MCF 10A (cell line): ENCODE measurements at regions not wholly inside any gene's neighbourhood (a gene's known extent, or its start where the extent isn't known, plus 50 kb on each side); places are given as distances from the start of the nearest gene placed in this dataset.

Source experiments
- BruUV-seq: library from RNA; stranded (reverse); fragments of 400-500 nt; replicated peaks from 2 replicates; lab custom pipeline; 2021; lab: Mats Ljungman, UMichigan
- CTCF ChIA-PET: fragments of 300-600 bp; sonication (Branson Sonifier 250); formaldehyde crosslinking; extraction: SDS; loops from one replicate; lab custom pipeline; 2021; ENCODE audit warnings: antibody characterized with exemption, inconsistent platforms; lab: Yijun Ruan, JAX
- POLR2A ChIA-PET: fragments of 300-600, 350-650 bp; sonication (Branson Sonifier 250); formaldehyde crosslinking; extraction: SDS; loops from one replicate; lab custom pipeline; 2020; ENCODE audit warnings: antibody characterized with exemption, inconsistent platforms; lab: Yijun Ruan, JAX
- DNase-seq: peaks from one replicate; pipeline ENCODE4 v3.0.0-alpha.2; 2018; ENCODE audit not compliant: unreplicated experiment
- H3K27ac Mint-ChIP-seq: one replicate; pipeline ENCODE4 v1.8.0; 2022; ENCODE audit warnings: mild to moderate bottlenecking, low read depth, mixed read lengths; ENCODE audit not compliant: unreplicated experiment
- H3K27me3 Mint-ChIP-seq: one replicate; pipeline ENCODE4 v1.8.0; 2022; ENCODE audit warnings: mixed read lengths; ENCODE audit not compliant: insufficient read depth, unreplicated experiment
- H3K36me3 Mint-ChIP-seq: one replicate; pipeline ENCODE4 v1.8.0; 2022; ENCODE audit warnings: mild to moderate bottlenecking, moderate library complexity, mixed read lengths; ENCODE audit not compliant: insufficient read depth, unreplicated experiment
- H3K4me1 Mint-ChIP-seq: one replicate; pipeline ENCODE4 v1.8.0; 2022; ENCODE audit warnings: mixed read lengths; ENCODE audit not compliant: insufficient read depth, unreplicated experiment
- H3K4me3 Mint-ChIP-seq: one replicate; pipeline ENCODE4 v1.8.0; 2022; ENCODE audit warnings: mild to moderate bottlenecking, moderate library complexity, mixed read lengths; ENCODE audit not compliant: unreplicated experiment
- H3K9me3 Mint-ChIP-seq: one replicate; pipeline ENCODE4 v1.8.0; 2022; ENCODE audit warnings: mixed read lengths; ENCODE audit not compliant: unreplicated experiment
- intact Hi-C: fragments of 100-400 bp; cut with micrococcal nuclease; formaldehyde crosslinking; loops from 2 replicates; pipeline ENCODE4 v1.14.1; 2022
- TF ChIP-seq, protein P1 (sequence below): fragments of 200-600 bp; IDR thresholded peaks from one replicate; pipeline ENCODE4 v1.8.0; 2022; ENCODE audit warnings: antibody characterized with exemption, mild to moderate bottlenecking; ENCODE audit not compliant: unreplicated experiment

GRCh38 chr14:49451938-49452337, 134.2 kb downstream of the RPS29 start:
- ChIA-PET POLR2A (no interaction called here), CTCF (interaction anchor here (4.5 kb wide), 1 partner anchor 9 kb away, joined by 32 read pairs; no protein-coding TSS in a partner anchor)
- intact Hi-C loops, result no loop called here
- H3K4me1 Mint-ChIP-seq, result no peaks in the 10 kb centered on the region
- no peak overlapping the region for H3K27ac Mint-ChIP-seq
- TF ChIP-seq, protein P1, sequence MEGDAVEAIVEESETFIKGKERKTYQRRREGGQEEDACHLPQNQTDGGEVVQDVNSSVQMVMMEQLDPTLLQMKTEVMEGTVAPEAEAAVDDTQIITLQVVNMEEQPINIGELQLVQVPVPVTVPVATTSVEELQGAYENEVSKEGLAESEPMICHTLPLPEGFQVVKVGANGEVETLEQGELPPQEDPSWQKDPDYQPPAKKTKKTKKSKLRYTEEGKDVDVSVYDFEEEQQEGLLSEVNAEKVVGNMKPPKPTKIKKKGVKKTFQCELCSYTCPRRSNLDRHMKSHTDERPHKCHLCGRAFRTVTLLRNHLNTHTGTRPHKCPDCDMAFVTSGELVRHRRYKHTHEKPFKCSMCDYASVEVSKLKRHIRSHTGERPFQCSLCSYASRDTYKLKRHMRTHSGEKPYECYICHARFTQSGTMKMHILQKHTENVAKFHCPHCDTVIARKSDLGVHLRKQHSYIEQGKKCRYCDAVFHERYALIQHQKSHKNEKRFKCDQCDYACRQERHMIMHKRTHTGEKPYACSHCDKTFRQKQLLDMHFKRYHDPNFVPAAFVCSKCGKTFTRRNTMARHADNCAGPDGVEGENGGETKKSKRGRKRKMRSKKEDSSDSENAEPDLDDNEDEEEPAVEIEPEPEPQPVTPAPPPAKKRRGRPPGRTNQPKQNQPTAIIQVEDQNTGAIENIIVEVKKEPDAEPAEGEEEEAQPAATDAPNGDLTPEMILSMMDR, result no peak
- no peak for DNase-seq
- peaks cover 30% of the 10 kb centered on the region for H3K27me3 Mint-ChIP-seq
- BruUV-seq, result no TSS peak
- no peaks in the 10 kb centered on the region for H3K36me3 Mint-ChIP-seq
- H3K4me3 Mint-ChIP-seq, result no peak overlapping the region
- peaks cover 7% of the 10 kb centered on the region for H3K9me3 Mint-ChIP-seq

GRCh38 chr14:49449749-49450148, 136.4 kb downstream of the RPS29 start:
- no peak for DNase-seq
- TF ChIP-seq, protein P1, result no peak
- H3K27me3 Mint-ChIP-seq, result peaks cover 46% of the 10 kb centered on the region
- intact Hi-C loops, result no loop called here
- no peaks in the 10 kb centered on the region for H3K4me1 Mint-ChIP-seq
- no TSS peak for BruUV-seq
- CTCF ChIA-PET, result interaction anchor here (4.5 kb wide), 1 partner anchor 11 kb away, joined by 32 read pairs; no protein-coding TSS in a partner anchor
- no peak overlapping the region for H3K4me3 Mint-ChIP-seq
- H3K27ac Mint-ChIP-seq, result no peak overlapping the region
- peaks cover 7% of the 10 kb centered on the region for H3K9me3 Mint-ChIP-seq
- POLR2A ChIA-PET, result no interaction called here
- no peaks in the 10 kb centered on the region for H3K36me3 Mint-ChIP-seq

GRCh38 chr14:49447540-49448107, 138.6 kb downstream of the RPS29 start:
- H3K36me3 Mint-ChIP-seq, result no peaks in the 10 kb centered on the region
- H3K4me3 Mint-ChIP-seq, result no peak overlapping the region
- no peaks in the 10 kb centered on the region for H3K4me1 Mint-ChIP-seq
- ChIA-PET CTCF (interaction anchor here (0.6 to 2.2 kb wide), 3 partner anchors 14 to 311 kb away, joined by 3 to 14 read pairs (median 3); no protein-coding TSS in a partner anchor), POLR2A (no interaction called here)
- H3K27ac Mint-ChIP-seq, result no peak overlapping the region
- H3K9me3 Mint-ChIP-seq, result peaks cover 7% of the 10 kb centered on the region
- TF ChIP-seq, protein P1, result no peak
- intact Hi-C loops, result no loop called here
- no TSS peak for BruUV-seq
- DNase-seq, result no peak
- peaks cover 34% of the 10 kb centered on the region for H3K27me3 Mint-ChIP-seq

DNA sequence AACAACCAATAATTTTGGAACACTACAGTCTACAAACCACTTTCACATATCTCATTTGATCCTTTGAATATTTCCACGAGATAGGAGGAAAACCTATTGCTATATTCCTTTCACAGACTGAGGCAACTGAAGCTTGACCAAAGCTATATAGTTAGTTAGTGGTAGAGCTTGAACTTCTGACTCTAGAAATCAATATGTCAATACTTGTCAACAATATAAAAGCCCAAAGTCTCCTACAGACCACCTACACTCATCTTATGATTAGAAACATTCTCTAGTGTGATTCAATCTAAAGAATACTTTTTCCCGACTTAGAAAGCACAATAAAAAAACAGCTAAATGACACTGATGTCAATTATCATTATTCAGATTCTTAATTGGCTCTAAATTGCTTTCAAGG, 139.4 kb downstream of the RPS29 start:
- no peak overlapping the region for H3K4me3 Mint-ChIP-seq
- TF ChIP-seq, protein P1, result no peak
- intact Hi-C loops, result no loop called here
- H3K36me3 Mint-ChIP-seq, result no peaks in the 10 kb centered on the region
- no peak for DNase-seq
- H3K27ac Mint-ChIP-seq, result no peak overlapping the region
- ChIA-PET CTCF (interaction anchor here (0.6 to 2.2 kb wide), 3 partner anchors 15 to 101 kb away, joined by 3 to 14 read pairs (median 3); no protein-coding TSS in a partner anchor), POLR2A (no interaction called here)
- H3K4me1 Mint-ChIP-seq, result no peaks in the 10 kb centered on the region
- peaks cover 38% of the 10 kb centered on the region for H3K27me3 Mint-ChIP-seq
- H3K9me3 Mint-ChIP-seq, result peaks cover 7% of the 10 kb centered on the region
- BruUV-seq, result no TSS peak
